ENCODE measurements at regions not wholly inside any gene's neighbourhood (a gene's known extent, or its start where the extent isn't known, plus 50 kb on each side); places are given as distances from the start of the nearest gene placed in this dataset.

- no peak for DNase-seq (ENCODE audit: low read depth in 2 of 3, low spot score in 1 of 3)
Observed at GRCh38 chr2:145715601-145716000, 1195.7 kb upstream of the ZEB2 start.

DNA sequence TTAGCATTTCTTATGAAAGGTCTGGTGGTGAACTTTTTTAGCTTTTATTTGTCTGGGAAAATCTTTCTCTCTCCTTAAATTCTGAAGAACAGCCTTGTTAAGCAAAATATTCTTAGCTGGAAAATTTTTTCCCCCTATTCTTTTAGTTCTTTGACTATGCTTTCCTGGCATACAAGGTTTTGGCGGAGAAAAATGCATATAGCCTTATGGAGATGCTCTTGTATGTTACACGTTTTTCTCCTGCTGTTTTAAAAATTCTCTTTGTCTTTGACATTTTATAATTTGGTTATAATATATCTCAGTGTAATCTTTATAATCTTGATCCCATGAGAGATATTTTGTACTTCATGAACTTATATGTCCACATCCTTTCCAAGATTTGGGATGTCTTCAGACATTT is 1190.4 kb upstream of the ZEB2 start:
- DNase-seq (ENCODE audit: low read depth in 2 of 3, low spot score in 1 of 3), result no peak

DNA sequence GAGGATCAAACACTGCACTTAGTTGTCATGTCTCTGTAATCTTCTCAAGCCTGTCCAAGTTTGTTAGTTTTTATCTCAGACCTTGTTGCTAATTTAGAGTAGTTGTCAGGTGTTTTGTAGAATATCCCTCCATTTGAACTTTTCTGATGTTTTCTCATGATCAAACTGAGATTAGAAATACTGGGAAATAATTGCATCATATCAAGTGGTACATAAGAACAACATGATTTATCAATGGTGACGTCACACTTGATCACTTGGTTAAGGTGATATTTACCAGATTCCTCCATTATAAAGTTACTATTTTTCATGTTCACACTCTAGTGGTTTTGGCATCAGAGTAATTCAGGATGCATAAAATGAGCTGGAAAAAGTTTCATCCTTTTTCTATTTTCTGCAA is 1182.4 kb upstream of the ZEB2 start:
- DNase-seq (ENCODE audit: low read depth in 2 of 3, low spot score in 1 of 3), result no peak

- no peak for DNase-seq (ENCODE audit: low read depth in 2 of 3, low spot score in 1 of 3)
Observed at GRCh38 chr2:145692971-145693478, 1173.1 kb upstream of the ZEB2 start.

GRCh38 chr2:145691659-145692058 is 1171.7 kb upstream of the ZEB2 start:
- DNase-seq (ENCODE audit: low read depth in 2 of 3, low spot score in 1 of 3), result no peak

GRCh38 chr2:145690183-145690778 is 1170.4 kb upstream of the ZEB2 start:
- DNase-seq (ENCODE audit: low read depth in 2 of 3, low spot score in 1 of 3), result no peak

- DNase-seq (ENCODE audit: low read depth in 2 of 3, low spot score in 1 of 3), result no peak
Observed at GRCh38 chr2:145689277-145689676, 1169.4 kb upstream of the ZEB2 start.

- DNase-seq (ENCODE audit: low read depth in 2 of 3, low spot score in 1 of 3), result no peak
Observed at GRCh38 chr2:145688156-145688555, 1168.2 kb upstream of the ZEB2 start.

DNA sequence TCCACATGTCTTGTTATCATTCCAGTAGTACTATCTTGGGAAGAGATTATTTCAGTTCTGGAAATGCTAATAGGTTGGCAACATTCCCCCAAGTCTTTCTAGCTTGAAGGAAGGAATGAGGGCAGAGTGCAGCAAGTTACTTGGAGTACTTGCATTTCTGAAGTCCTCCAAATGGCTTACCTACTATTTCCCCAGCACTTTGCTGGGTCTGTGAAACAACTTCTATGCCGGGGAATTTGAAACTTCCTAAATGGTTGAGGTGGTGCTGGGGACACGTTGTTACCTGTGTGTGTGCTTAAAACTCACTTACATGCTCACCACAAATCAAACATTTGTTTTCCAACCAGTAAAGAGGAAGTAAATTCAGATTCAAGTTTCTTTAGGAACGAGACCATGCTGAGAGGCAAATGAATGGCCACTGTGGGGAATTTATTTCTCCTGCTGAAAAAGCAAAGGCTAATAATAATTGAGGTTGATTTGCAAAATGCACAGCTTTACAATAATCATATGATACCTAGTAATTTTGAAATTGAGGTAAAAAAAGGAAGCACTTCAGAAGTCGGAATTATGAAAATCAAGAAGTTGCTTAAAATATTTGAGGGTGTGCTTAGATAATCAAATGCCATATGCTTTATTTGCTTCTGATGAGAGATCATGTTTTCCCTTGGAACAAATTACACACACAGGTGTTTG is 1167.7 kb upstream of the ZEB2 start:
- no peak for DNase-seq (ENCODE audit: low read depth in 2 of 3, low spot score in 1 of 3)

DNA sequence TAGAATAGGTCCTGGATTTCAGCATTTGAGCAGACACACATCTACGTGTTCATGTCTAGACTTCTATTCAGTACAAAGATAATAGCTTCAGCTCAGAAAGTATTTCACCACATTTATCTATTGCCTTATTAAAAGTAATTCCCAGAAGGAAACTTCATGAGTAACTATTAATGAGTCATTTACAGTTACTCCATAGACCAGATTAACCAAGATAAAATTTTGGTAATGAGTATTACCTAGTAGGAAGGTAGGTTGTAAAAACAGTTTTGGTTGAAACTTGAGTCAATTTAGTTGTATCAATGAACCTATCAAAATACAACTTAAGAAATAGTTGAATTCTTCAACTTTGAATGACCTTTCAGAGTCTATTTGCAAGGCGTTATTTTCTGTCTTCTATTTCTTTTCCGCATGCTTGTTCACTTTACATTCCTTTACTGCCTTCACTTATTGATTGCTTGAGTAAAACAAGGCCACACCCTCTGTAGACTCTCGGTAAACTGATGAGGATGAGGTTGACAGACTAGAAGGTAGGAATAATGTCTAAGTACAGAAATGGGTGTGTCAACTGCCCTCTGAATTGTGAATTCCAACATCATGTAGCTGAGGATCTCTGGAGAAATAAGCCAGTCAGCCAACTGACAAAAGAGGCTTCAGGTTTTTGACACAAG is 1165.6 kb upstream of the ZEB2 start:
- DNase-seq (ENCODE audit: low read depth in 2 of 3, low spot score in 1 of 3), result no peak

GRCh38 chr2:145682546-145683157 is 1162.7 kb upstream of the ZEB2 start:
- no peak for DNase-seq (ENCODE audit: low read depth in 2 of 3, low spot score in 1 of 3)

DNA sequence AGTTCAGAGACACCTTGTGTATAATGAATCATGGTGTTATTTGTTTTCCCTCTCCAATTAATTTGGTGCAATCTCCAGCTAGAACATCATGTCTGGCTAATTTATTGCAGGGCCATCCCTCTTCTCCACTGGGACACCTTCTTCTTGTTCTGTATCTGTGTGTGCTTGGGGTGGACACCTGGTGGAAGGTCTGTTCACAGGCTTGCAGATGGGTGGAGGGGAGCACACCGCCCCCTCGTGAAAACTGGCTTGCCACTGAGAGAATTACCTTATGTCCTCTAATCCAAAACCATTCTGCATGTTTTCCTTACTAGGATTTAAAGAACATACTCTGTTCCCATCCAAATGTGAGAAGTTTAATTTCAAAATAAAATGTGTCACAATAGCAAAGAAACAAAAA is 1160.4 kb upstream of the ZEB2 start:
- no peak for DNase-seq (ENCODE audit: low read depth in 2 of 3, low spot score in 1 of 3)

DNA sequence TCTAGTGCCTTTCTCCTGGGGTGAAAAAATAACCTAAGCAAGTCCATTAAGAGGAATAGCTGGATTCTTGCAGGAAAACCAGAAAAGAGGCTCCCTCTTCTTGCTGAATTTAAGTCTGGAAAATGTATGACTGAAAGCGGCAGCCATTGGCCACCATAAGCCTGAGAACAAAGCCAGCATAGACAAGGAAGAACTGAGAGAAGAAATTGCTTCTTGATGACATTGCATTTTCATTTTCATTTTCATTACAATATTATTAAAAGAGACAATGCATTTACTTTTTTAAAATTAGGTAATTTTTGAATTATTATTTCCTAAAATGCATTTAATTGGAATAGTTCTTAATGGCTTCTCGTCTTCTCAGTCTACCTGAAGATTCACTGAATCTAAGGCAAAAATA is 1157.5 kb upstream of the ZEB2 start:
- no peak for DNase-seq (ENCODE audit: low read depth in 2 of 3, low spot score in 1 of 3)

GRCh38 chr2:145674705-145675104 is 1154.8 kb upstream of the ZEB2 start:
- no peak for DNase-seq (ENCODE audit: low read depth in 2 of 3, low spot score in 1 of 3)

GRCh38 chr2:145669301-145669700 is 1149.4 kb upstream of the ZEB2 start:
- DNase-seq (ENCODE audit: low read depth in 2 of 3, low spot score in 1 of 3), result no peak

- DNase-seq (ENCODE audit: low read depth in 2 of 3, low spot score in 1 of 3), result no peak
Observed at GRCh38 chr2:145666552-145666951, 1146.6 kb upstream of the ZEB2 start.

GRCh38 chr2:145657265-145657664 is 1137.3 kb upstream of the ZEB2 start:
- DNase-seq (ENCODE audit: low read depth in 2 of 3, low spot score in 1 of 3), result no peak

DNA sequence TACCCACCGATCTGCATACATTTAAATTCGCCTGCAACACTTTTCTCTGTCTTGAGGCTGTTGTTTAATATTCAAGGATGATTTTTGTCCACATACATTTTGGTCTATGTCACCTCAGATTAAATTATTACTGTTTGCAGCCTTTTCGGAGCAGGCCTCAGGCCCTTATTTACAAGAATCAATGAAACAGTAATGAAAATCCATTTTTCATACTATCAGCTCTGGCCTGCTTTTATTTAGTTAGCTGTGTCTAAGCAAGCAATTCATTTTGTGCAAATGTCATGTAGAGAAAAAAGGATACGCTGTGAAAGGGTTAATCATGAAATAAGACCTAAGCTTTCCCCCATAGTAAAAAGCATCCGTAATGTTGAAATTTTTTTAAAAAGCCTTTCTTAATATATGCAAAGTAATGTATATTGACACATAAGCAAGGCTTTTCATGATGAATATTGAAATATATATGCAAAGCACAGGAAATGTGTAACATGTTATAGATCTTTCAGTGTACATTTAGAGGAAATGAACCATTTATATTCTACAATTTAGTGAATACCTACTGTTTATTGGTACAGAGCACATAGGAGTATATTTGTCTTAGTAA is 1135.3 kb upstream of the ZEB2 start:
- DNase-seq (ENCODE audit: low read depth in 2 of 3, low spot score in 1 of 3), result no peak

GRCh38 chr2:145654746-145655145 is 1134.8 kb upstream of the ZEB2 start:
- no peak for DNase-seq (ENCODE audit: low read depth in 2 of 3, low spot score in 1 of 3)

- no peak for DNase-seq (ENCODE audit: low read depth in 2 of 3, low spot score in 1 of 3)
Observed at GRCh38 chr2:145654156-145654555, 1134.2 kb upstream of the ZEB2 start.

GRCh38 chr2:145653553-145653952 is 1133.6 kb upstream of the ZEB2 start:
- DNase-seq (ENCODE audit: low read depth in 2 of 3, low spot score in 1 of 3), result no peak

Data from stimulated activated CD4-positive, alpha-beta T cell treated with anti-CD3 and anti-CD28 coated beads, Interleukin-12 subunit alpha, Interleukin-12 subunit beta, amount 100 ng/mL, for 48 hours (primary cell).